Skeletal muscle tissue (tissue), 3 donors: ENCODE measurements at regions not wholly inside any gene's neighbourhood (a gene's known extent, or its start where the extent isn't known, plus 50 kb on each side); places are given as distances from the start of the nearest gene placed in this dataset.
"Not testable (repeated sequence)": the region's sequence is repeated elsewhere in the genome, so short reads cannot be mapped to it uniquely, and the experiment has no call there.

Source experiments
- H3K27ac ChIP-seq: one replicate; pipeline ENCODE4 v1.7.0; 2013; ENCODE audit warnings: mild to moderate bottlenecking, low read depth, low read length, inconsistent platforms
- H3K27me3 ChIP-seq, 3 donors: one replicate each; pipeline ENCODE4 v1.7.0; 2013; ENCODE audit warnings: low read length in 3 of 3; ENCODE audit not compliant: control insufficient read depth in 3 of 3, insufficient read depth in 3 of 3
- H3K36me3 ChIP-seq, 3 donors: one replicate each; pipeline ENCODE4 v1.7.0; 2013; ENCODE audit warnings: low read length in 3 of 3; ENCODE audit not compliant: control insufficient read depth in 3 of 3, insufficient read depth in 3 of 3
- H3K4me1 ChIP-seq, 3 donors: one replicate each; pipeline ENCODE4 v1.7.0; 2013; ENCODE audit warnings: low read length in 3 of 3, mild to moderate bottlenecking in 3 of 3; ENCODE audit not compliant: control insufficient read depth in 3 of 3, insufficient read depth in 3 of 3
- H3K4me3 ChIP-seq, 3 donors: one replicate each; pipeline ENCODE4 v1.7.0; 2013; ENCODE audit warnings: low read length in 3 of 3
- H3K9ac ChIP-seq, 3 donors: one replicate each; pipeline ENCODE4 v1.7.0; 2013; ENCODE audit warnings: low read length in 3 of 3, mild to moderate bottlenecking in 3 of 3, moderate library complexity in 2 of 3, low read depth in 1 of 3
- H3K9me3 ChIP-seq, 3 donors: one replicate each; pipeline ENCODE4 v1.7.0; 2013; ENCODE audit warnings: low read length in 3 of 3; ENCODE audit not compliant: control insufficient read depth in 3 of 3
- donor health status: Osteomylitis.

GRCh38 chr6:119443993-119444641 lies 94.6 kb upstream of the MAN1A1 start:
- peak overlapping the region; percentile 3 for H3K27ac ChIP-seq
- H3K9ac ChIP-seq: no peak overlapping the region
- peaks cover 0 to 6% (median 3%) of the 10 kb centered on the region in 3 donors for H3K4me1 ChIP-seq
- no peaks in the 10 kb centered on the region for H3K27me3 ChIP-seq
- no peaks in the 10 kb centered on the region for H3K36me3 ChIP-seq
- no peak overlapping the region for H3K4me3 ChIP-seq
- H3K9me3 ChIP-seq: no peaks in the 10 kb centered on the region

DNA sequence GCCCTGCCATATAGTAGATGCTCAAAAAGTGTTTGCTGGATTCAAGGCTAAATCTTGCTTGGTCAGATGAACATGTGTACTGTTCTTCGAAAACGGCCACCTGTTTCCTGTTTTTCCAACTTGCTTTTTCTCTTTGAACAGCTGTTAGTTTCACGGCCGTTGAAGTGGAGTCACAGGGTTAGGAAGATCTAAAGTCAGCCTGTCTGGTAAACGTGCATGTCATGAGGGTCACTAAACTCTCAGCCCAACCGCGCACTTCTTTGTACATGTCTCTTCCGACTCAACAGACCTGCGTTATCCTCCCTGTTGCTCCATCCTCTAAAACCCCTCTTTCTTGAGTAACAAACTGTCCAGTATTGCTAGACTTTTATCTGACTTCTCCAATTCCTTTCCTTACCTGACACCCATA lies 93.2 kb upstream of the MAN1A1 start:
- no peaks in the 10 kb centered on the region for H3K27me3 ChIP-seq
- H3K4me1 ChIP-seq: peaks cover 0 to 6% (median 3%) of the 10 kb centered on the region in 3 donors
- H3K9ac ChIP-seq: no peak overlapping the region
- H3K27ac ChIP-seq: no peak overlapping the region
- no peaks in the 10 kb centered on the region for H3K9me3 ChIP-seq
- H3K4me3 ChIP-seq: no peak overlapping the region
- no peaks in the 10 kb centered on the region for H3K36me3 ChIP-seq

GRCh38 chr6:119440953-119441352 lies 91.4 kb upstream of the MAN1A1 start:
- H3K4me1 ChIP-seq: peaks cover 0 to 3% (median 0%) of the 10 kb centered on the region in 3 donors
- no peaks in the 10 kb centered on the region for H3K9me3 ChIP-seq
- H3K27me3 ChIP-seq: no peaks in the 10 kb centered on the region
- no peak overlapping the region for H3K4me3 ChIP-seq
- no peak overlapping the region for H3K27ac ChIP-seq
- no peaks in the 10 kb centered on the region for H3K36me3 ChIP-seq
- H3K9ac ChIP-seq: no peak overlapping the region

GRCh38 chr6:119436583-119436982 lies 87.0 kb upstream of the MAN1A1 start:
- Histone ChIP-seq H3K9ac (no peak overlapping the region), H3K27me3 (no peaks in the 10 kb centered on the region), H3K27ac (no peak overlapping the region), H3K4me3 (no peak overlapping the region), H3K9me3 (no peaks in the 10 kb centered on the region), H3K36me3 (no peaks in the 10 kb centered on the region), H3K4me1 (no peaks in the 10 kb centered on the region)

DNA sequence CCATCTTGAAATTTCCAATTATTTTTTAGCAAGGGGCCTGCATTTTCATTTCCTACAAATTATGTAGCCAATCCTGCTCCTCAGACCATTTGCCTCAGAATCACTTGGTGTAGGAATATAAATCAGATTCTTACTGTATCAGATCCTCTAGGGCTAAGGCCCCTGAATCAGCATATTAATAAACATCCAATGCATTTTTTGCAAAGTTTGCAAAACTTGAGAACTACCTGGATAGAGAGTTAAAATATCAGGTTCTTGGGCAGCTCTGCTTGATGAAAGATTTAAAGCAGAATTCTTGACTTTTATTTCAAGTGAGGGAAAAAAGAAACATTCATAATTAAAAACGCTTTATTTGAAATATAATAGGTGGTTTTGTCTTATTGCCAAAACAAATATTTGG lies 82.2 kb upstream of the MAN1A1 start:
- Histone ChIP-seq H3K36me3 (no peaks in the 10 kb centered on the region), H3K4me1 (no peaks in the 10 kb centered on the region), H3K4me3 (no peak overlapping the region), H3K9ac (no peak overlapping the region), H3K9me3 (no peaks in the 10 kb centered on the region), H3K27me3 (no peaks in the 10 kb centered on the region), H3K27ac (no peak overlapping the region)

DNA sequence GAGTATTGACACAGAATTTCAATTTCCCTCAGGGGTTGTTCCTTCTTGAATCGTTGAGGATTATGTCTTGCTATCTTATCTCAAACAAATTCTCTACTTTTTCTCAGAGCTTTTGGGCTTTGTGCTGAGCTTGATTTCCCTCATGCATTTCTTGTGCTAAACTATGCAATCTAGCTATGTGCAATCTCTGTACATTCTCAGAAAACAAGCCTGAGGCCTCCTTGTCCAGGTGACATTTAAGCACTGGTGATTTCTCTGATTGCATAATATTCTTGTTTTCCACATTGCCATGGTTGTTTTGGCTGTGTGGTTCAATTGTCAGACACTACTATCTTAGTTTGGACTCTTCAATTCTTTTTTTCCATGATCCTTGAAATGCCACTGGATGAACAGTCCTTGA lies 81.2 kb upstream of the MAN1A1 start:
- H3K36me3 ChIP-seq: no peaks in the 10 kb centered on the region
- no peak overlapping the region for H3K9ac ChIP-seq
- H3K27me3 ChIP-seq: no peaks in the 10 kb centered on the region
- H3K4me1 ChIP-seq: no peaks in the 10 kb centered on the region
- no peak overlapping the region for H3K4me3 ChIP-seq
- H3K27ac ChIP-seq: no peak overlapping the region
- H3K9me3 ChIP-seq: no peaks in the 10 kb centered on the region

DNA sequence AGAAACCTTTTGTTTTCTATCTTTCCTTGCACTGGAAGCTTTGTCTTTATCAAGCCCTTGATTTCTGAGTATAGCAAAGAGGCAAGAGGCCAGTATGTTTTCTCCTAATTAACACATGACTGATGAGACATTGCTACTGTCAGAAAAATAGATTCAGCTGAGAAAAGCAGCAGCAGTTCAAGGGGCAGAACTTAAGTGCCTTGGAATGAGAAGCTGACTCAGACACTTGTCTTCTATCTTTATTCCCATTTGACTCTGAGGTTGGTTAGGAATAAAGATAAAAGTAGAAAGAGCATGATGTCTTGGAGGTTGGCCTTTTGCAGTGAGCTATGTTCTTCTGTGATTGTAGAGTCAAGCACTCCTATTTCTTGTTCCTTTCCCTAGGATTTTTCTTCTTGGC lies 79.1 kb upstream of the MAN1A1 start:
- no peaks in the 10 kb centered on the region for H3K9me3 ChIP-seq
- no peaks in the 10 kb centered on the region for H3K36me3 ChIP-seq
- no peak overlapping the region for H3K9ac ChIP-seq
- H3K27ac ChIP-seq: no peak overlapping the region
- H3K4me1 ChIP-seq: no peaks in the 10 kb centered on the region
- no peaks in the 10 kb centered on the region for H3K27me3 ChIP-seq
- no peak overlapping the region for H3K4me3 ChIP-seq

GRCh38 chr6:119426619-119427018 lies 77.1 kb upstream of the MAN1A1 start:
- H3K9ac ChIP-seq: no peak overlapping the region
- H3K9me3 ChIP-seq: no peaks in the 10 kb centered on the region
- no peaks in the 10 kb centered on the region for H3K27me3 ChIP-seq
- no peak overlapping the region for H3K4me3 ChIP-seq
- H3K4me1 ChIP-seq: no peaks in the 10 kb centered on the region
- no peak overlapping the region for H3K27ac ChIP-seq
- H3K36me3 ChIP-seq: no peaks in the 10 kb centered on the region

DNA sequence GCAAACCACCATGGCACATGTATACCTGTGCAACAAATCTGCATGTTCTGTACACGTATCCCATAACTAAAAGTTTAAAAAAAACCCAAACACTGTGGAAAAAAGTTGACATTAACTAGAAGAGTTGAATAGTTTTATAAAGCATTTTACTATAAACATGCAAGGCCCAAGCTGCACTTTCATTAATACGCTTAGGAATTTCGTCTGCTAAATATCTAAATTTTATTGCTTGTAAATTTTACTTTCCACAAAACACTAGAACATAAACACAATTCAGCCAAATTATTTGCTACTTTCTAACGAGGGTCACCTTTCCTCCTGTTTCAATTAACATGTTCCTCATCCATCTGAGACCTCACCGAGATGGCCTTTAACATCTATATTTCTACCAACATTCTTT lies 74.4 kb upstream of the MAN1A1 start:
- Histone ChIP-seq H3K9ac (no peak overlapping the region), H3K4me1 (no peaks in the 10 kb centered on the region), H3K27me3 (no peaks in the 10 kb centered on the region), H3K4me3 (no peak overlapping the region), H3K27ac (no peak overlapping the region), H3K36me3 (no peaks in the 10 kb centered on the region), H3K9me3 (no peaks in the 10 kb centered on the region)

DNA sequence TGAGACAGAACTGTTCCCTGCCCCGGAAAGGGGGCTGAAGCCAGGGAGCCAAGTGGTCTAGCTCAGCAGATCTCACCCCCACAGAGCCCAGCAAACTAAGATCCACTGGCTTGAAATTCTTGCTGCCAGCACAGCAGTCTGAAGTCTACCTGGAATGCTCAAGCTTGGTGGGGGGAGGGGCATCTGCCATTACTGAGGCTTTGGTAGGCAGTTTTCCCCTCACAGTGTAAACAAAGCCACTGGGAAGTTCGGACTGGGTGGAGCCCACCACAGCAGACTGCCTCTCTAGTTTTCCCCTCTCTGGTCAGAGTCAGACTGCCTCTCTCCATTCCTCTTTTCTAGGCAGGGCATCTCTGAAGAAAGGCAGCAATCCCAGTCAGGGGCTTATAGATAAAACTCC lies 68.5 kb upstream of the MAN1A1 start:
- not testable (repeated sequence) for H3K36me3 ChIP-seq, H3K9me3 ChIP-seq, H3K4me3 ChIP-seq, H3K9ac ChIP-seq, H3K4me1 ChIP-seq, H3K27ac ChIP-seq, H3K27me3 ChIP-seq

DNA sequence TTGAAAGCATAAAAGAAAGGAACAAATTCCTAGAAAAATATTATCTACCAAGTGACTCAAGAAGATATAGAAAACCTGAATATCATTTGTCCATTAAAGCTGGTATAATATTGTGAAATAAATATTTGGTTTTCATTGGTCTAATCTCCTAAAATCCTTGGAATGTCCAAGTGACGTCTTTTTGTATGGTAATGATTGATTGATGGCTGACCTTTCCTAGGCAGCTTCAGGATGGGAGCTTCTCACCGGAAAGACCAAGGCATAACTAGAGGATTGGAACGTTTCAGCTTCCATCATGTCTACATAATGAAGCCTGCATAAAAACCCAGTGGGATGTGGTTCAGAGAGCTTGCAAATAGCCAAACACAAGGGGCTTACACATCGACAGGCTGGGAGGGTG lies 57.6 kb upstream of the MAN1A1 start:
- Histone ChIP-seq H3K27me3 (no peaks in the 10 kb centered on the region), H3K9me3 (no peaks in the 10 kb centered on the region), H3K4me3 (no peak overlapping the region)

More for the DNA sequence above, 57.6 kb upstream of the MAN1A1 start:
- H3K36me3 ChIP-seq: no peaks in the 10 kb centered on the region
- no peak overlapping the region for H3K27ac ChIP-seq
- H3K9ac ChIP-seq: no peak overlapping the region
- no peaks in the 10 kb centered on the region for H3K4me1 ChIP-seq
